ENCODE measurements at regions not wholly inside any gene's neighbourhood (a gene's known extent, or its start where the extent isn't known, plus 50 kb on each side); places are given as distances from the start of the nearest gene placed in this dataset.

DNA sequence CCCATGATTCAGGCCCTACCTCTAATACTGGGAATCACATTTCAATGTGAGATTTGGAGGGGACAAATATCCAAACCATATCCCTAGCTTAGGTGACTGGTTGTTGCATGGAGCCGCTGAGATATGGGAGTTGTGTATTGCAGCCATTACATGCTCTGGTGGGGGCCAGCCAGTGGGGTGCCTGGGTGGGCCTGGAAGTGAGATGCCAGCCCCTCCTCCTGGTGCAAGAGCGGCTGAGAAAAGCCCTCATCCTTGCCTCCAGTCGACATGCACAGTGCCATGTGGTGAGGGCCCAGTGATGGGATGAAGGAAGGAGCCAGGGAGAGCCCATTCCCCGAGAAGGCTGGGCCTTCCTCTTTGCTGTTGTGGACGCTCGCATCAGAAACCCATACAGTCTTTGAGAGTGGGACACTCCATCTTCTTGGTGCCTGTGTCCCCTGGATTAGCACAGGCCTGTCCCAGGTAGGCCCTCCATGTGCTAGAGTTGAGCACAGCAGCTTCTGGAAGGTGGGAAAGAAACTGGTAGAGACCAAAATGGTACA is 1043.0 kb downstream of the TBC1D22A start:
- Histone ChIP-seq H3K36me3 (ENCODE audit: control insufficient read depth in 2 of 2, insufficient read depth in 2 of 2, low read length in 2 of 2) (no peaks in the 10 kb centered on the region), H3K27me3 (ENCODE audit: control insufficient read depth in 2 of 2, insufficient read depth in 2 of 2, low read length in 2 of 2) (no peaks in the 10 kb centered on the region), H3K4me1 (ENCODE audit: control insufficient read depth in 2 of 2, insufficient read depth in 2 of 2, low read length in 2 of 2) (no peaks in the 10 kb centered on the region), H3K4me3 (ENCODE audit: low read length in 2 of 2) (no peak overlapping the region), H3K9ac (ENCODE audit: low read depth in 1 of 2, low read length in 2 of 2) (no peak overlapping the region), H3K27ac (ENCODE audit: low read depth in 2 of 2, low read length in 2 of 2) (no peak overlapping the region), H3K9me3 (ENCODE audit: control insufficient read depth in 2 of 2, low read length in 2 of 2) (no peaks in the 10 kb centered on the region)

DNA sequence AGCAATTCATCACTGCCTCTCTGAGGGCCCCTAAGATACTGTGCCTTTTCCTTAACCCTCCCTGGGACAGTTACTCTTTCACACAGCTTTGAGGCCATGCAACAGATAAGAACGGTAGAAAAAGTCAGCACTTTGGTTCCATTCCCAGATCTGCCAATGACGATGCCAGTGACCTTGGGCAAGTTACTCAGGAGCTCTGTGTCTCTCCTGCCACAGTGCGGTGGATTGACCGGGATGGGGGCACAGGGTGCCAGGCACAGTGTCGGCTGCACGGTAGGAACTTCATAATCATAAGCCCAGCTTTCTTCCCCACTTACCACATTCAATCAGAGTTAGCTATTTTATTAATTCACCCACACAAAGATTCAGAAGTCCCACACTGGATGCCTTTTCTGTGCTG is 1041.8 kb downstream of the TBC1D22A start:
- H3K27ac ChIP-seq (ENCODE audit: low read depth in 2 of 2, low read length in 2 of 2): no peak overlapping the region
- H3K4me1 ChIP-seq (ENCODE audit: control insufficient read depth in 2 of 2, insufficient read depth in 2 of 2, low read length in 2 of 2): no peaks in the 10 kb centered on the region
- no peak overlapping the region for H3K4me3 ChIP-seq (ENCODE audit: low read length in 2 of 2)
- H3K9me3 ChIP-seq (ENCODE audit: control insufficient read depth in 2 of 2, low read length in 2 of 2): no peaks in the 10 kb centered on the region
- H3K9ac ChIP-seq (ENCODE audit: low read depth in 1 of 2, low read length in 2 of 2): no peak overlapping the region
- no peaks in the 10 kb centered on the region for H3K36me3 ChIP-seq (ENCODE audit: control insufficient read depth in 2 of 2, insufficient read depth in 2 of 2, low read length in 2 of 2)
- no peaks in the 10 kb centered on the region for H3K27me3 ChIP-seq (ENCODE audit: control insufficient read depth in 2 of 2, insufficient read depth in 2 of 2, low read length in 2 of 2)

- Histone ChIP-seq H3K4me1 (ENCODE audit: control insufficient read depth in 2 of 2, insufficient read depth in 2 of 2, low read length in 2 of 2) (no peaks in the 10 kb centered on the region), H3K27ac (ENCODE audit: low read depth in 2 of 2, low read length in 2 of 2) (no peak overlapping the region), H3K36me3 (ENCODE audit: control insufficient read depth in 2 of 2, insufficient read depth in 2 of 2, low read length in 2 of 2) (no peaks in the 10 kb centered on the region), H3K9ac (ENCODE audit: low read depth in 1 of 2, low read length in 2 of 2) (no peak overlapping the region), H3K27me3 (ENCODE audit: control insufficient read depth in 2 of 2, insufficient read depth in 2 of 2, low read length in 2 of 2) (no peaks in the 10 kb centered on the region), H3K4me3 (ENCODE audit: low read length in 2 of 2) (no peak overlapping the region), H3K9me3 (ENCODE audit: control insufficient read depth in 2 of 2, low read length in 2 of 2) (no peaks in the 10 kb centered on the region)
Observed at GRCh38 chr22:47802421-47802820, 1040.0 kb downstream of the TBC1D22A start.

- H3K9me3 ChIP-seq (ENCODE audit: control insufficient read depth in 2 of 2, low read length in 2 of 2): no peaks in the 10 kb centered on the region
- H3K4me3 ChIP-seq (ENCODE audit: low read length in 2 of 2): no peak overlapping the region
- no peaks in the 10 kb centered on the region for H3K4me1 ChIP-seq (ENCODE audit: control insufficient read depth in 2 of 2, insufficient read depth in 2 of 2, low read length in 2 of 2)
- no peaks in the 10 kb centered on the region for H3K36me3 ChIP-seq (ENCODE audit: control insufficient read depth in 2 of 2, insufficient read depth in 2 of 2, low read length in 2 of 2)
- H3K9ac ChIP-seq (ENCODE audit: low read depth in 1 of 2, low read length in 2 of 2): no peak overlapping the region
- H3K27me3 ChIP-seq (ENCODE audit: control insufficient read depth in 2 of 2, insufficient read depth in 2 of 2, low read length in 2 of 2): no peaks in the 10 kb centered on the region
- no peak overlapping the region for H3K27ac ChIP-seq (ENCODE audit: low read depth in 2 of 2, low read length in 2 of 2)
Observed at GRCh38 chr22:47801541-47802245, 1039.2 kb downstream of the TBC1D22A start.

- no peak overlapping the region for H3K9ac ChIP-seq (ENCODE audit: low read depth in 1 of 2, low read length in 2 of 2)
- H3K9me3 ChIP-seq (ENCODE audit: control insufficient read depth in 2 of 2, low read length in 2 of 2): no peaks in the 10 kb centered on the region
- no peaks in the 10 kb centered on the region for H3K4me1 ChIP-seq (ENCODE audit: control insufficient read depth in 2 of 2, insufficient read depth in 2 of 2, low read length in 2 of 2)
Observed at GRCh38 chr22:47798229-47798628, 1035.8 kb downstream of the TBC1D22A start.

GRCh38 chr22:47797342-47797945 is 1035.0 kb downstream of the TBC1D22A start:
- Histone ChIP-seq H3K27me3 (ENCODE audit: control insufficient read depth in 2 of 2, insufficient read depth in 2 of 2, low read length in 2 of 2) (no peaks in the 10 kb centered on the region), H3K9me3 (ENCODE audit: control insufficient read depth in 2 of 2, low read length in 2 of 2) (no peaks in the 10 kb centered on the region), H3K27ac (ENCODE audit: low read depth in 2 of 2, low read length in 2 of 2) (no peak overlapping the region), H3K9ac (ENCODE audit: low read depth in 1 of 2, low read length in 2 of 2) (no peak overlapping the region), H3K4me3 (ENCODE audit: low read length in 2 of 2) (no peak overlapping the region), H3K36me3 (ENCODE audit: control insufficient read depth in 2 of 2, insufficient read depth in 2 of 2, low read length in 2 of 2) (no peaks in the 10 kb centered on the region), H3K4me1 (ENCODE audit: control insufficient read depth in 2 of 2, insufficient read depth in 2 of 2, low read length in 2 of 2) (no peaks in the 10 kb centered on the region)

More at GRCh38 chr22:47798229-47798628, 1035.8 kb downstream of the TBC1D22A start:
- no peaks in the 10 kb centered on the region for H3K36me3 ChIP-seq (ENCODE audit: control insufficient read depth in 2 of 2, insufficient read depth in 2 of 2, low read length in 2 of 2)
- H3K4me3 ChIP-seq (ENCODE audit: low read length in 2 of 2): no peak overlapping the region
- H3K27ac ChIP-seq (ENCODE audit: low read depth in 2 of 2, low read length in 2 of 2): no peak overlapping the region
- H3K27me3 ChIP-seq (ENCODE audit: control insufficient read depth in 2 of 2, insufficient read depth in 2 of 2, low read length in 2 of 2): no peaks in the 10 kb centered on the region

GRCh38 chr22:47796128-47796908 is 1033.9 kb downstream of the TBC1D22A start:
- Histone ChIP-seq H3K27ac (ENCODE audit: low read depth in 2 of 2, low read length in 2 of 2) (no peak overlapping the region), H3K4me1 (ENCODE audit: control insufficient read depth in 2 of 2, insufficient read depth in 2 of 2, low read length in 2 of 2) (no peaks in the 10 kb centered on the region), H3K4me3 (ENCODE audit: low read length in 2 of 2) (no peak overlapping the region), H3K36me3 (ENCODE audit: control insufficient read depth in 2 of 2, insufficient read depth in 2 of 2, low read length in 2 of 2) (no peaks in the 10 kb centered on the region), H3K27me3 (ENCODE audit: control insufficient read depth in 2 of 2, insufficient read depth in 2 of 2, low read length in 2 of 2) (no peaks in the 10 kb centered on the region), H3K9me3 (ENCODE audit: control insufficient read depth in 2 of 2, low read length in 2 of 2) (no peaks in the 10 kb centered on the region), H3K9ac (ENCODE audit: low read depth in 1 of 2, low read length in 2 of 2) (no peak overlapping the region)

DNA sequence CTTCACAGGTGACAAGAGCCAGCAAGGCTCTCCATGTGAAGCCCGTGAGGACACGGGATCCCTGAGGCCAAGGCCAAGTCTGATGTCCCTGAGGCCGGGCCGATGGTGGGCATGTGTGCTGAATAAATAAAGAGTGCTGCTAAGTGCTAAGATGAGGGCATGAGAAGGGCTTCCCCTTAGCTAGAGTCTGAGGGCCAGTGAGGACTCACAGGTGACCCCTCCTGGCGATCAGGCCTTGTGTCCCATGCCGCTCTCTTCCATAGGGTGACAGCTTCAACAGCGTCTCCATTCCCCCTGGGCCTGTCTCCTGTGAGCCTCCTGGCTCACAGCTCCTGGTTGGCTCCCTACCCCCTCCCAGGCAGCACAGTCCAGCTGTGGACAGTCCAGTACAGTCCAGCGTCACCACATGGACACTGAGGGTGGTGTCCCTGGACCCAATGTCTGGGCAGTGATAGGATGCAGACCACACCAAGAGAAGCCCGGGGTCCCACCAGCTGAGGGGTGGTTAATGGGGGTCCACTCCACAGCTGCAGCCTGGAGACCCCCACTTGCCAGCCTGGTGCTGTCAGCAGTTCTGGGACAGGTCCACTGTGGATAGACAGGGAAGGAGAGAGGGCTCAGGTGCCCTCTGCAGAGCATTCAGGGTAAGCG is 1033.2 kb downstream of the TBC1D22A start:
- Histone ChIP-seq H3K27ac (ENCODE audit: low read depth in 2 of 2, low read length in 2 of 2) (no peak overlapping the region), H3K36me3 (ENCODE audit: control insufficient read depth in 2 of 2, insufficient read depth in 2 of 2, low read length in 2 of 2) (no peaks in the 10 kb centered on the region), H3K9ac (ENCODE audit: low read depth in 1 of 2, low read length in 2 of 2) (no peak overlapping the region), H3K4me3 (ENCODE audit: low read length in 2 of 2) (no peak overlapping the region), H3K9me3 (ENCODE audit: control insufficient read depth in 2 of 2, low read length in 2 of 2) (no peaks in the 10 kb centered on the region), H3K27me3 (ENCODE audit: control insufficient read depth in 2 of 2, insufficient read depth in 2 of 2, low read length in 2 of 2) (no peaks in the 10 kb centered on the region), H3K4me1 (ENCODE audit: control insufficient read depth in 2 of 2, insufficient read depth in 2 of 2, low read length in 2 of 2) (no peaks in the 10 kb centered on the region)

GRCh38 chr22:47794851-47795250 is 1032.4 kb downstream of the TBC1D22A start:
- H3K9me3 ChIP-seq (ENCODE audit: control insufficient read depth in 2 of 2, low read length in 2 of 2): no peaks in the 10 kb centered on the region
- no peak overlapping the region for H3K4me3 ChIP-seq (ENCODE audit: low read length in 2 of 2)
- no peaks in the 10 kb centered on the region for H3K36me3 ChIP-seq (ENCODE audit: control insufficient read depth in 2 of 2, insufficient read depth in 2 of 2, low read length in 2 of 2)
- H3K27me3 ChIP-seq (ENCODE audit: control insufficient read depth in 2 of 2, insufficient read depth in 2 of 2, low read length in 2 of 2): no peaks in the 10 kb centered on the region
- H3K27ac ChIP-seq (ENCODE audit: low read depth in 2 of 2, low read length in 2 of 2): no peak overlapping the region
- no peaks in the 10 kb centered on the region for H3K4me1 ChIP-seq (ENCODE audit: control insufficient read depth in 2 of 2, insufficient read depth in 2 of 2, low read length in 2 of 2)
- no peak overlapping the region for H3K9ac ChIP-seq (ENCODE audit: low read depth in 1 of 2, low read length in 2 of 2)
